GM12873 (cell line): ENCODE measurements at regions not wholly inside any gene's neighbourhood (a gene's known extent, or its start where the extent isn't known, plus 50 kb on each side); places are given as distances from the start of the nearest gene placed in this dataset.

Source experiments
- TF ChIP-seq, protein P1 (sequence below): IDR thresholded peaks from 2 replicates; pipeline ENCODE4 v1.5.1; 2012; ENCODE audit warnings: low read depth, mild to moderate bottlenecking, moderate library complexity, low read length, control low read depth; ENCODE audit not compliant: insufficient read depth; ENCODE audit errors: missing control alignments

DNA sequence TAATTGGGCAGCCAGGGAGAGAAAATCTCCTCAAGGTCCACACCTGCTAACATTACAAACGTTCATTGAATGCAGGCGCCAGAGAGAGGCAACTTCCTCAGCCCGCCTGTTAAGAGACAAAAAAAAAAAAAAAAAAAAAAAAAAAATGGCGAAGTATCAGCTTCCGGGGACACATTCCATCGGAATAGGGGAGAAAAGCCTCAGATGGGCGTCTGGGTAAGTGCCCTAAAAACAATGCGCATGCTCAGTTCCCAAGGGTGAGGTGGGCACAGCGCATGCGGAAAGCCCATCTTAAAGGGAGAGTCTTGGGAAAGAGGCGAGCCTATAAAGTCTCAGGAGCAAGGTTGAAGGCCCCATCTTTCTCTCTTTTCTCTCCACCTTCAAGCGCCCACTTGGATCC, 1139.7 kb upstream of the CELF2 start:
- TF ChIP-seq, protein P1, sequence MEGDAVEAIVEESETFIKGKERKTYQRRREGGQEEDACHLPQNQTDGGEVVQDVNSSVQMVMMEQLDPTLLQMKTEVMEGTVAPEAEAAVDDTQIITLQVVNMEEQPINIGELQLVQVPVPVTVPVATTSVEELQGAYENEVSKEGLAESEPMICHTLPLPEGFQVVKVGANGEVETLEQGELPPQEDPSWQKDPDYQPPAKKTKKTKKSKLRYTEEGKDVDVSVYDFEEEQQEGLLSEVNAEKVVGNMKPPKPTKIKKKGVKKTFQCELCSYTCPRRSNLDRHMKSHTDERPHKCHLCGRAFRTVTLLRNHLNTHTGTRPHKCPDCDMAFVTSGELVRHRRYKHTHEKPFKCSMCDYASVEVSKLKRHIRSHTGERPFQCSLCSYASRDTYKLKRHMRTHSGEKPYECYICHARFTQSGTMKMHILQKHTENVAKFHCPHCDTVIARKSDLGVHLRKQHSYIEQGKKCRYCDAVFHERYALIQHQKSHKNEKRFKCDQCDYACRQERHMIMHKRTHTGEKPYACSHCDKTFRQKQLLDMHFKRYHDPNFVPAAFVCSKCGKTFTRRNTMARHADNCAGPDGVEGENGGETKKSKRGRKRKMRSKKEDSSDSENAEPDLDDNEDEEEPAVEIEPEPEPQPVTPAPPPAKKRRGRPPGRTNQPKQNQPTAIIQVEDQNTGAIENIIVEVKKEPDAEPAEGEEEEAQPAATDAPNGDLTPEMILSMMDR: no peak

DNA sequence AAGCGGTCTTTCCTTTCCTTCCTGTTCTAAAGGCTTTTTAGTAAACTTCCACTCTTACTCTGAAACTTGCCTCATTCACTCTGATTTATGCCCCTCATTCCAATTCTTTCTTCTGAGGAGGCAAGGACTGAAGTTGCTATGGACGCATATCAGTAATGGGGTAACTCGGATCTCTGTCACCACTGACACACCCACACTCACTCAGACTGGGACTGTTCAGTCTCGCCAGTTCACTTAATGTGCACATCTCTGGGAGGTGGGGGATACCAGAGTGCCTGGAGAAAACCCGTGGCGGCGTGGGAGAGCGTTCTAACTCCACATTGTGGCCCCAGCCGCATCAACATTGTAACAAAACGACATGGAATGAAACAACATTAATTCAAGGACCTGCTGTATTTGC, 1139.3 kb upstream of the CELF2 start:
- TF ChIP-seq, protein P1: no peak

DNA sequence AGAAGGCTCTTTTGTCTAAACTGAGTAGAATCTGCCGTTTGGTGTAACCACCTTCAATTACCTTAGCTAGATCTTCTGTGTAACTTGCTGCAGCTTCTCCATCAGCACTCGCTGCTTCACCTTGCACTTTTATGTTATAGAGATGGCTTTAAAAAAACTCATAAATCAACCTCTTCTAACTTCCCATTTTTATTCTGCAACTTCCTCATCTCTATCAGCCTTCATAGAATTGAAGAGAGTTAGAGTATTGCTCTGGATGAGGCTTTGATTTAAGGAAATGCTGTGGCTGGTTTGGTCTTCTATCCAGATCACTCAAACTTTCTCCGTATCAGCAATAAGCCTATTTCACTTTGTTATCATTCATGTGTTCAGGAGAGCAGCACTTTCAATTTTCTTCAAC, 1131.9 kb upstream of the CELF2 start:
- TF ChIP-seq, protein P1: no peak

DNA sequence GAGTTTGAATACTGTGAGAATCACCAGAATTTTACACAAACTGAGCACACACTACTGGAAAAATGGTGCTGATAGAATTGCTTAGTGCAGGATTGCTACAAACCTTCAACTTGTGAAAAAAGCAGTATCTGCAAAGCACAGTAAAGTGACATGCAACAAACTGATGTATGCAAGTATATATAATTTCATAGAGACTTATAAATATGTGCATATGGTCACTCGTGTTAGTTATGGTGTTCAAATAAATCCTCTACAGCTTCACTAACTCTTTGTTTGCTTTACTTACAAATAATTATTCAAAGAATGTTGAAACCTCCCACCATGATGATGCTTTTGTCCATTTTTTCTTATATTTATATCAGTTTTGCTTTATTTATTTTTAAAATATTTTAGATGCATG, 1130.9 kb upstream of the CELF2 start:
- TF ChIP-seq, protein P1: no peak

DNA sequence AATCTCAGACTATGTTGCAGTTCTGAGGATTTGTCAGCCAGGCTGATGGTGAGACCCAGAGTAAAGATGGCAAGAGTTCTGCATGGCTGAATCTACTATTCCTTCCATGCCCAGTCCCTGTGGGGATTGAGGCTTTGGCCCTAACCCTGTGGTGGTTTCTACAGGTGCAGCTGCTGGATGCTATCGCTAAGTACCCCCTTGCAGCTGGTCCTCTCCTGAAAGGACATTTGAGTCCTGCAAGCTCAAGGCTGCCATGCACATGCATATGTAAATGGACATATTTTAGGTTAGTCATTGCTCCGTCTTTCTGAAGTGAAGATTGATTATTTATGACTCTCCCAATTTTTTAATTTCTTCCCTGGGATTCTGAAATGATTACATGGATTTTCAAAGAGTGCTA, 1122.2 kb upstream of the CELF2 start:
- TF ChIP-seq, protein P1: no peak

DNA sequence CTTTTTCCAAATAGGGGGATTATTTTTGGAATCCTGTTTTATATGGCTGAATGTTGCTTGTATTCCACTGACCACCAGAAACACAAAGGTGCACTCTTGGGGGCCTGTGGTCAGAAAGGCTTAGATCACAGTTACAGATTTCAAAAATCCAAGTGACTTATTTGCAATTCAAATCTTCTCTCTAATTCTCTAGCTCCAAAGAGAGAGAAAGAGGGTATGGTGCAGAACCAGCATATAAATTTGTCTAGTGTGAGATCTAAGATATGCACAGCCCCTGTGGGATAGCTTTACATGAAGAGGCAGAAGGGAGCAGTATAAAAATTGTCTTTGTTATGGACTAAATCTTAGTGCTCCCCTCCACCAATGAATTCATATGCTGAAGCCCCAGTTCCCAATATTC, 1121.7 kb upstream of the CELF2 start:
- TF ChIP-seq, protein P1: no peak

DNA sequence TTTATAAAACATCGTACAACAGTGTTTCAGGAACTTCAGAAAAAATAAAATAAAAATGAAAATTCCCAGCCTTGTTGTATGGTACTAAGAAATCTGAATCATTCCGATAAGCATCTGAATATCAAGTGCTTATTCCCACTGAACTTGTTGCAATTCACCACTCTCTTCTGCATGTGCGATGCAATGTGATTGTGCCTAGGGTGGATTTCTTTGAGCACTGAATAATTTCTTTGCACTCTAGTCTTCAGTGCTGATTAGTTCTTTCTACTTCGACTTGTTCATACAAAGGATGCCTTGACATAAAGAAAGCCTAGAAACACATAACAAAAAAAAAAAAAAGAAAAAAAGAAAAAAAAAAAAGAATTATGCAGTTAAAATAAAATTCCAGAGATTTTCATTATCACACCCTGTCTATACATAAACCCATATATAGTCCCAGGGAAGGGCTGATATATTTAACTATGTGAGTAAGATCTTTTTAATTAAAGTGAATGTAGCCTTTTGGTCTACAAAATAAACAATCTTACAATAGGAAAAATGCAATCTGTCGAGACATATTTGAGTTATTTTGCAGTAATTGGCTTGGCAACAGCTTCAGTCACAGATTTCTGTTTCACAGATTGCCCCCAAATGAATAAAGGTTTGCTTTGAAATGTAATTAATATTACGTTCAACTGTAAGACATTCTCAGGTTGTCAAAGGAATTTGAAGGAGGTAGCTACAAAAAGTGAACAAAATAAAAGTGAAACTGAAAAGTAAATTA, 1118.9 kb upstream of the CELF2 start:
- TF ChIP-seq, protein P1: no peak
